ENCODE measurements at regions not wholly inside any gene's neighbourhood (a gene's known extent, or its start where the extent isn't known, plus 50 kb on each side); places are given as distances from the start of the nearest gene placed in this dataset.
"Not testable (repeated sequence)": the region's sequence is repeated elsewhere in the genome, so short reads cannot be mapped to it uniquely, and the experiment has no call there.

DNA sequence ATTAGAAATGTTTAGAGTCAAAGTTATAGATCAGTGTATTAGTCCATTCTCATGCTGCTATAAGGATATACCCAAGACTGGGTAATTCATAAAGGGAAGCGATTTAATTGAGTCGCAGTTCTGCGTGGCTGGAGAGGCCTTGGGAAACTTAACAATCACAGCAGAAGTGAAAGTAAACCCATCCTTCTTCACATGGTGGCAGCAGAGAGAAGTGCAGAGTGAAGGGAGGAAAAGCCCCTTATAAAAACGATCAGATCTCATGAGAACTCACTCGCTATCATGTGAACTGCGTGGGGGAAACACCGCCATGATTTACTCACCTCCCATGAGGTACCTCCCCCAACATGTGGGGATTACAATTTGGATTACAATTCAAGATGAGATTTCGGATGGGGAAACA lies 871.5 kb downstream of the DIPK2A start:
- H3K4me1 ChIP-seq = no peaks in the 10 kb centered on the region
- intact Hi-C loops (cut with DNase I) = no loop called here
- TF ChIP-seq CTCF (IDR thresholded peaks at IDR 0.05) = no peak
- no peak overlapping the region for H3K4me3 ChIP-seq
- no peak overlapping the region for H3K27ac ChIP-seq
- H3K27me3 ChIP-seq = no peaks in the 10 kb centered on the region
- no peaks in the 10 kb centered on the region for H3K36me3 ChIP-seq
- ATAC-seq (no peak), DNase-seq (no peak)
- peaks cover 0 to 11% of the 10 kb centered on the region in 2 donors for H3K9me3 ChIP-seq

DNA sequence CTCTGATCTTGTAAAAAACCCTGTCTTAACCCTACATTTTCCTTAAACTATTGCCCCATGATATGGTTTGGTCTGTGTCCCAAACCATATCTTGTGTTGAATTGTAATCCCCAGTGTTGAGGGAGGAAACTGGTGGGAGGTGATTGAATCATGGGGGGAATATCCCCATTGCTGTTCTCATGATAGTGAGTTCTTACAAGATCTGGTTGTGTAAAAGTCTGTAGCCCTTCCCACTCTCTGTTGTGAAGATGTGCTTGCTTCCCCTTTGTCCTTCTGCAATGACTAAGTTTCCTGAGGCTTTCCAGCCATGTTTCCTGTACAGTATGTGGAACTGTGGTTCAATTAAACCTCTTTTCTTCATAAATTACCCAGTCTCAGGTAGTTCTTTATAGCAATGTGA lies 881.4 kb downstream of the DIPK2A start:
- Histone ChIP-seq H3K36me3 (no peaks in the 10 kb centered on the region), H3K9me3 (no peaks in the 10 kb centered on the region), H3K4me1 (no peaks in the 10 kb centered on the region), H3K27ac (no peak overlapping the region), H3K4me3 (no peak overlapping the region), H3K27me3 (no peaks in the 10 kb centered on the region)
- DNase-seq (no peak), ATAC-seq (no peak)
- intact Hi-C loops (cut with DNase I) = no loop called here
- no peak for TF ChIP-seq CTCF (IDR thresholded peaks at IDR 0.05)

DNA sequence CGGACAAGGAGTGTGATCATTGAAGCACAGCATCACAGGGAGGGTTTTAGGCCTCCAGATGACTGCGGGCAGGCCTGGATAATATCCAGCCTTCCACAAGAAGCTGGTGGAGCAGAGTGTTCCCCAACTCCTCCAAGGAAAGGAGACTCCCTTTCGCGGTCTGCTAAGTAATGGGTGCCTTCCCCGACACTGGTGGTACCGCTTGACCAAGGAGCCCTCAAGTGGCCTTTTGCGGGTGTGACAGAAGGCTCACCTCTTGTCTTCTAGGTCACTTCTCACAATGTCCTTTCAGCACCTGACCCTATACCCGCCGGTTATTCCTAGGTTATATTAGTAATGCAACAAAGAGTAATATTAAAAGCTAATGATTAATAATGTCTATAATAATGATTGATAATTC lies 882.4 kb downstream of the DIPK2A start:
- H3K9me3 ChIP-seq; H3K4me1 ChIP-seq; ATAC-seq; H3K27me3 ChIP-seq; H3K36me3 ChIP-seq; H3K4me3 ChIP-seq; DNase-seq; intact Hi-C loops (cut with DNase I); H3K27ac ChIP-seq: not testable (repeated sequence)

- H3K27me3 ChIP-seq = no peaks in the 10 kb centered on the region
- H3K4me1 ChIP-seq = no peaks in the 10 kb centered on the region
- no peak overlapping the region for H3K4me3 ChIP-seq
- H3K27ac ChIP-seq = no peak overlapping the region
- H3K36me3 ChIP-seq = no peaks in the 10 kb centered on the region
- no peak for TF ChIP-seq CTCF (IDR thresholded peaks at IDR 0.05)
- H3K9me3 ChIP-seq = no peaks in the 10 kb centered on the region
- intact Hi-C loops (cut with DNase I) = no loop called here
- ATAC-seq (no peak), DNase-seq (no peak)
Observed at GRCh38 chr3:144859161-144859560, 887.5 kb downstream of the DIPK2A start.

GRCh38 chr3:144864646-144865045 lies 893.0 kb downstream of the DIPK2A start:
- H3K27me3 ChIP-seq = no peaks in the 10 kb centered on the region
- no peaks in the 10 kb centered on the region for H3K9me3 ChIP-seq
- no peaks in the 10 kb centered on the region for H3K4me1 ChIP-seq
- intact Hi-C loops (cut with DNase I) = no loop called here
- H3K4me3 ChIP-seq = no peak overlapping the region
- ATAC-seq = no peak
- TF ChIP-seq CTCF (IDR thresholded peaks at IDR 0.05) = no peak
- H3K36me3 ChIP-seq = no peaks in the 10 kb centered on the region
- H3K27ac ChIP-seq = no peak overlapping the region
- DNase-seq = no peak

DNA sequence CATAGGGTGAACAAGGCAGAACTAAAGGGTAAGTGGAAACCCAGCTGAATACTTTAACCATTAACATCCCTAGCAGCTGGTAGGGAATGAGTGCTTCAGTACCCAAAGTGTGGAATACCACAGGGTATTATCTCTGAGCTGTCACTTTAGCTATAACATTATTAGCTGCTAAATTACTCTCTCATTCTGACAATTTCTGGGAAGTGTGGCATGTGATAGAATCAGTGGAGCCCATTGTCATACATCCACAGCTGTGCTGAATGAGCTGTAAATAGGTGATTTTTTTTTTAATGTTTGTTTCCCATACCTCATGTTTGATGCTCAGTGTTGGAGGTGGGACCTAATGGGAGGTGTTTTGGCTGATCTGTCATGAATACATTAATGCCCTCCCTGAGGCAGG lies 894.3 kb downstream of the DIPK2A start:
- Histone ChIP-seq H3K27me3 (no peaks in the 10 kb centered on the region), H3K4me3 (no peak overlapping the region), H3K36me3 (no peaks in the 10 kb centered on the region), H3K27ac (no peak overlapping the region), H3K9me3 (no peaks in the 10 kb centered on the region), H3K4me1 (no peaks in the 10 kb centered on the region)
- ATAC-seq (no peak), DNase-seq (no peak)
- intact Hi-C loops (cut with DNase I) = no loop called here
- no peak for TF ChIP-seq CTCF (IDR thresholded peaks at IDR 0.05)

Data from left lung (tissue), 4 donors.